PC-9 (cell line): ENCODE measurements at regions not wholly inside any gene's neighbourhood (a gene's known extent, or its start where the extent isn't known, plus 50 kb on each side); places are given as distances from the start of the nearest gene placed in this dataset.

Source experiments
- CTCF ChIP-seq: fragments of 200-600 bp; sonication (generic); conservative IDR thresholded peaks from 2 replicates; pipeline ENCODE4 v1.6.1; 2017; ENCODE audit warnings: mixed run types, antibody characterized with exemption, mild to moderate bottlenecking, moderate library complexity
- EZH2 ChIP-seq: fragments of 200-600 bp; sonication (generic); IDR thresholded peaks from 2 replicates; pipeline ENCODE4 v1.8.0; 2017; ENCODE audit warnings: antibody characterized with exemption, low read depth

GRCh38 chr6:6409397-6410030 is 89.1 kb upstream of the F13A1 start:
- no peak for TF ChIP-seq CTCF
- no peak for TF ChIP-seq EZH2
